AG04450 (cell line): ENCODE measurements at regions not wholly inside any gene's neighbourhood (a gene's known extent, or its start where the extent isn't known, plus 50 kb on each side); places are given as distances from the start of the nearest gene placed in this dataset.
"Not testable (repeated sequence)": the region's sequence is repeated elsewhere in the genome, so short reads cannot be mapped to it uniquely, and the experiment has no call there.

ENCODE experiments used
- CTCF ChIA-PET: fragments of 300-600, 350-600 bp; formaldehyde crosslinking; extraction: SDS; loops from one replicate; lab custom pipeline; 2022; ENCODE audit warnings: antibody characterized with exemption, inconsistent platforms; lab: Charles Lee
- POLR2A ChIA-PET: fragments of 350-600 bp; formaldehyde crosslinking; extraction: SDS; loops from one replicate; lab custom pipeline; 2021; ENCODE audit warnings: antibody characterized with exemption, inconsistent platforms; lab: Yijun Ruan, JAX
- DNase-seq: peaks from one replicate; pipeline ENCODE4 v3.0.0-alpha.2; 2011; ENCODE audit warnings: low read depth, low spot score
- H3K27ac ChIP-seq: one replicate; pipeline ENCODE4 v1.5.1; 2012; ENCODE audit warnings: low read depth, low read length, control low read depth
- H3K27me3 ChIP-seq: one replicate; pipeline ENCODE4 v1.6.0; 2012; ENCODE audit warnings: low read length; ENCODE audit not compliant: control insufficient read depth, insufficient read depth
- H3K4me3 ChIP-seq: 2 replicates; pipeline ENCODE4 v1.5.1; 2011; ENCODE audit warnings: mild to moderate bottlenecking, low read depth, low read length, control low read depth
- H3K9me3 ChIP-seq: 2 replicates; pipeline ENCODE4 v1.5.1; 2012; ENCODE audit warnings: low read length; ENCODE audit not compliant: control insufficient read depth, insufficient read depth
- TF ChIP-seq, protein P1 (sequence below): IDR thresholded peaks from 2 replicates; pipeline ENCODE4 v1.5.1; 2011; ENCODE audit warnings: low read depth, low read length, control low read depth, inconsistent platforms

DNA sequence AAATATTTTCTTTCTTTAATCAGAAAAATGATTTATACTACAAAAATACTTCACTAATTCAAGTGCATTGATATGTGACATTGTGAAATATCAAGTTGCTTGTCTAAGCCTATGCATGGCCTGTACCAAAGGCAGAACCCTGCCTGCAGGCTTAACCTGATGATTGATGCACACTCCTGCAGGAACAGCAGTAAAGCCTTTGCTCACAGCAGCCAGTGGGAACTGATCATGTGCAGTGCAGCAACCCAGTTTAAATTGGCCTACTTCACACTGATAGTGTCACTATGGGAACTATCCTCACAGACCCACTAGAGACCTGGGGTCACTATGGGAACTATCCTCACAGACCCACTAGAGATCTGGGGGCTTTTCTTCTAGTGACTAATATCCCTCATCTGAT is 603.8 kb downstream of the RAPGEF2 start:
- no peak overlapping the region for H3K27ac ChIP-seq
- H3K27me3 ChIP-seq: no peaks in the 10 kb centered on the region
- peaks cover 14% of the 10 kb centered on the region for H3K9me3 ChIP-seq
- POLR2A ChIA-PET: no interaction called here
- H3K4me3 ChIP-seq: no peak overlapping the region
- CTCF ChIA-PET: no interaction called here
- TF ChIP-seq, protein P1, sequence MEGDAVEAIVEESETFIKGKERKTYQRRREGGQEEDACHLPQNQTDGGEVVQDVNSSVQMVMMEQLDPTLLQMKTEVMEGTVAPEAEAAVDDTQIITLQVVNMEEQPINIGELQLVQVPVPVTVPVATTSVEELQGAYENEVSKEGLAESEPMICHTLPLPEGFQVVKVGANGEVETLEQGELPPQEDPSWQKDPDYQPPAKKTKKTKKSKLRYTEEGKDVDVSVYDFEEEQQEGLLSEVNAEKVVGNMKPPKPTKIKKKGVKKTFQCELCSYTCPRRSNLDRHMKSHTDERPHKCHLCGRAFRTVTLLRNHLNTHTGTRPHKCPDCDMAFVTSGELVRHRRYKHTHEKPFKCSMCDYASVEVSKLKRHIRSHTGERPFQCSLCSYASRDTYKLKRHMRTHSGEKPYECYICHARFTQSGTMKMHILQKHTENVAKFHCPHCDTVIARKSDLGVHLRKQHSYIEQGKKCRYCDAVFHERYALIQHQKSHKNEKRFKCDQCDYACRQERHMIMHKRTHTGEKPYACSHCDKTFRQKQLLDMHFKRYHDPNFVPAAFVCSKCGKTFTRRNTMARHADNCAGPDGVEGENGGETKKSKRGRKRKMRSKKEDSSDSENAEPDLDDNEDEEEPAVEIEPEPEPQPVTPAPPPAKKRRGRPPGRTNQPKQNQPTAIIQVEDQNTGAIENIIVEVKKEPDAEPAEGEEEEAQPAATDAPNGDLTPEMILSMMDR: no peak
- no peak for DNase-seq

- CTCF ChIA-PET, POLR2A ChIA-PET, H3K4me3 ChIP-seq, DNase-seq, H3K9me3 ChIP-seq, H3K27me3 ChIP-seq, H3K27ac ChIP-seq: not testable (repeated sequence)
Measured at GRCh38 chr4:159715180-159715579, 612.3 kb downstream of the RAPGEF2 start.

GRCh38 chr4:159719531-159719930 is 616.7 kb downstream of the RAPGEF2 start:
- Histone ChIP-seq H3K9me3 (peaks cover 26% of the 10 kb centered on the region), H3K4me3 (no peak overlapping the region), H3K27me3 (no peaks in the 10 kb centered on the region), H3K27ac (no peak overlapping the region)
- no peak for DNase-seq
- POLR2A ChIA-PET: no interaction called here
- CTCF ChIA-PET: no interaction called here
- TF ChIP-seq, protein P1: no peak

DNA sequence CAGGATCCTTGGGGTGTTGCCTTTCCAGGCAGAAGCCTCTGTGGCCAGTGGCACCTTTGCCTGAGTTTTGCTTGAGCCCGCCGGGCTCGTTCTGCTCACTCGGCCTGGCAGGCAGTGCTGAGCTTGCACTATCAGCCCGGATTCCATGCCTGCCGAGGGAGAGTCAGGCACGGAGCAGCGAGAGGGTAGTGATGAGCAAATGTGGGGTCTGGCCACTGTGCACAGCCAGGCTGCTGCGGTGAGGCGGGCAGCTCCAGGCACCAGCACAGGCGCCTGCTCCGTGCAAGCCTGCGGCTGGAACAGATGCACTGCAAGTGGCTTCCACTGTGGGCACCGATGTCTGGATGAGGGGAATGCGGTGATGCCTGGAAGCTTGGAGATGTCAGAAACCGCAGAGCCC is 619.2 kb downstream of the RAPGEF2 start:
- ChIA-PET CTCF (no interaction called here), POLR2A (no interaction called here)
- TF ChIP-seq, protein P1: no peak
- H3K27me3 ChIP-seq: no peaks in the 10 kb centered on the region
- no peak overlapping the region for H3K27ac ChIP-seq
- no peak overlapping the region for H3K4me3 ChIP-seq
- H3K9me3 ChIP-seq: peaks cover 17% of the 10 kb centered on the region
- no peak for DNase-seq

DNA sequence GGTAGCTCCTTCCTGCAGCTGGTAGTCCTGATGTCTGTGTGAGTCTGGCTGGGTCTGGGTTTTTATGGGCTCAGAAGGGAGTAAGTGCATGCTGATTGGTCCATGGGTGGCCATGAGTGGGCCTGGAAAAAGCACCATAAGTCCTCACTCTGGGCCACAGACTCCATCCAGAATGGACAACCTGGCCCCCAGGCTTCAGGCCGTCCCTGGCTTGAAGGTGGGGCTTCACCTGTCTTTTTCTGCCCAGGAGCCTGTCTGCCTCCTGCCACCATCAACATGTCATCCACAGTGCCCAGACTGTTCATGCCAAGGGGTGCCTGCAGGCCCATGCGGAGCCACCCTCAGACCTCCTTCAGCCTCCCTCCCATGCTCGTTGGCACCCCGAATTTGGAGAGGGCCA is 620.0 kb downstream of the RAPGEF2 start:
- H3K9me3 ChIP-seq: peaks cover 17% of the 10 kb centered on the region
- no peaks in the 10 kb centered on the region for H3K27me3 ChIP-seq
- TF ChIP-seq, protein P1: no peak
- H3K4me3 ChIP-seq: no peak overlapping the region
- CTCF ChIA-PET: no interaction called here
- H3K27ac ChIP-seq: no peak overlapping the region
- DNase-seq: no peak
- POLR2A ChIA-PET: no interaction called here
